GM12872 (cell line): ENCODE measurements at regions not wholly inside any gene's neighbourhood (a gene's known extent, or its start where the extent isn't known, plus 50 kb on each side); places are given as distances from the start of the nearest gene placed in this dataset.

Source experiments
- TF ChIP-seq, protein P1 (sequence below): IDR thresholded peaks from 3 replicates; pipeline ENCODE4 v1.5.1; 2011; ENCODE audit warnings: low read depth, mild to moderate bottlenecking, low read length, moderate library complexity; ENCODE audit not compliant: insufficient read depth

GRCh38 chr10:29962166-29962850 is 97.1 kb downstream of the JCAD start:
- TF ChIP-seq, protein P1, sequence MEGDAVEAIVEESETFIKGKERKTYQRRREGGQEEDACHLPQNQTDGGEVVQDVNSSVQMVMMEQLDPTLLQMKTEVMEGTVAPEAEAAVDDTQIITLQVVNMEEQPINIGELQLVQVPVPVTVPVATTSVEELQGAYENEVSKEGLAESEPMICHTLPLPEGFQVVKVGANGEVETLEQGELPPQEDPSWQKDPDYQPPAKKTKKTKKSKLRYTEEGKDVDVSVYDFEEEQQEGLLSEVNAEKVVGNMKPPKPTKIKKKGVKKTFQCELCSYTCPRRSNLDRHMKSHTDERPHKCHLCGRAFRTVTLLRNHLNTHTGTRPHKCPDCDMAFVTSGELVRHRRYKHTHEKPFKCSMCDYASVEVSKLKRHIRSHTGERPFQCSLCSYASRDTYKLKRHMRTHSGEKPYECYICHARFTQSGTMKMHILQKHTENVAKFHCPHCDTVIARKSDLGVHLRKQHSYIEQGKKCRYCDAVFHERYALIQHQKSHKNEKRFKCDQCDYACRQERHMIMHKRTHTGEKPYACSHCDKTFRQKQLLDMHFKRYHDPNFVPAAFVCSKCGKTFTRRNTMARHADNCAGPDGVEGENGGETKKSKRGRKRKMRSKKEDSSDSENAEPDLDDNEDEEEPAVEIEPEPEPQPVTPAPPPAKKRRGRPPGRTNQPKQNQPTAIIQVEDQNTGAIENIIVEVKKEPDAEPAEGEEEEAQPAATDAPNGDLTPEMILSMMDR: no peak

DNA sequence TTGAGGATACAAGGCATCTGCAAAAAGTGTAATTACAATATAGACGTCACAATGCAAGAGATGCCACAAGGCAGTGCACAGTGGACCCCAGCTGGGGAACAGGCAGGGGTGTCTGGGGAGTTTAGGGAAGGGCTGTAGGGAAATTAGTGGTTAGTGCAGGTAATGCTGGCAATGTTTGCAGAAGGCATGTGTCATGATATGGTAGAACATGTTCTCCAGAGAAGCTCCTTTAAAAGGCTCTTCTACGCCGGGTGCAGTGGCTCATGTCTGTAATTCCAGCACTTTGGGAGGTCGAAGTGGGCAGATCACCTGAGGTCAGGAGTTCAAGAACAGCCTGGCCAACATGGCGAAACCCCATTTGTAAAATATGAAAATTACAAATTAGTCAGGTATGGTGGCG is 98.0 kb downstream of the JCAD start:
- TF ChIP-seq, protein P1: no peak

DNA sequence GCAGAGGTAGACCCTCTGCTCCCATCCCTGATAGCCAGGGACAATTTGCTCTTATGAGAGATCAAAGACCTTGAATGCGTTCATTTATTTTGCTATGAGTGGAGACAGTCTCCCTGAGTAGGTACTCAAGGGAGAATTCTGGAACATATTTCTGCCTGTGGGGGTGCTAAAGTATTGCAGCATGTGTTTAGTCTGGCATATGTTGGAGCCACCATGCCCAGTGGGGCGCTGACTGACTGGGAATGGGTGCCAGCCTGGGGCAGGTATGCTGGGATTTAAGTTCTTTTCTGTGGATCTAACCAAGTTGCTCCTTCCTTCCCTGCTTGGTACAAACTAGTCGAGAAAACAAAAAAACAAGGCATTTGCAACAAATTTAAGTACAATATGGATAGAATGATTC is 99.1 kb downstream of the JCAD start:
- TF ChIP-seq, protein P1: no peak

DNA sequence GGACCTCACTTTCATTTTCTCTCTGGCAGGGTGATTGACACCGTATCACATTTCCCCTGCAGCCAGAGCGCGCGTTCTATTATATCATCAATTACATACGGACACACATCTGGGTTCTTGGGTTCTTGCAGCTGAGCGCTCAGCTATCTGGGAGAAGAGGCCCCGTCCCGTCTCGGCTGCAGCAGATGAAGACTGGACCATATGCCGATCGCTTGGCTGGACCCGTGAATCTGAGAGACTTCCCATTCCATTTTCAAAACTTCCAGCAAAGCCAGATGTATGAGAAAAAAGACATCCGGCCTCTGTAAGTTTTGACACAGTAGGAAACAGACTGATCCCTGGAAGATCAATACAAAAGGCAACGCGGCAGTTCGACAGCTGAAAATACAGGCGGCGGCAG is 99.8 kb downstream of the JCAD start:
- TF ChIP-seq, protein P1: no peak

GRCh38 chr10:29958440-29958839 is 100.9 kb downstream of the JCAD start:
- TF ChIP-seq, protein P1: no peak

- TF ChIP-seq, protein P1: no peak
These were observed 101.5 kb downstream of the JCAD start for GRCh38 chr10:29957907-29958331.

DNA sequence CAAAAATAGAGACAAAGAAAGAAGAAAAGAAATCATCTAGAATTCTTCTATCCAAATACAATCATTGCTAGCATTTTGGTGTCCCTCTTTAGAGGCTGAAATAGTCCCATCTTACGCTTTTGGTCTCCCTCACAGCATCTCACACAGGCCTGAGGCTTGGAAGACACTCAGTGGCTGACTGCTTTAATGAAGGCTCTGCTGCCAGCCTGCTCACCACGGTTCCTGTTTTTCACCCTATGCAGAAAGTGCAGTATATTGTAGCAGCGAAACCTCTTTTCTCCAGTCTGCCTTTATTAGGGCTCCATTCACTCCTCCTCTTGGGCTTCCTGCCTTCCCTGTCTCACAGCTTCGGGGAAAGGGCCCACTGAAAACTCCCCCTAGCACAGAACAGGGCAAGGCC is 102.2 kb downstream of the JCAD start:
- TF ChIP-seq, protein P1: no peak
